A673 (cell line): ENCODE measurements at regions not wholly inside any gene's neighbourhood (a gene's known extent, or its start where the extent isn't known, plus 50 kb on each side); places are given as distances from the start of the nearest gene placed in this dataset.

Source experiments
- EZH2 ChIP-seq: fragments of 200-600 bp; sonication (generic); IDR thresholded peaks from 2 replicates; pipeline ENCODE4 v1.6.1; 2017; ENCODE audit warnings: borderline replicate concordance, low read depth, mild to moderate bottlenecking, mixed read lengths, antibody characterized with exemption, low read length; ENCODE audit not compliant: poor library complexity, severe bottlenecking
- TF ChIP-seq, protein P1 (sequence below): fragments of 300-800, 200-600 bp; sonication (generic); conservative IDR thresholded peaks from 2 replicates; pipeline ENCODE4 v1.5.1; 2017; ENCODE audit warnings: low read depth, mild to moderate bottlenecking, antibody characterized with exemption, low read length, moderate library complexity, mixed read lengths

DNA sequence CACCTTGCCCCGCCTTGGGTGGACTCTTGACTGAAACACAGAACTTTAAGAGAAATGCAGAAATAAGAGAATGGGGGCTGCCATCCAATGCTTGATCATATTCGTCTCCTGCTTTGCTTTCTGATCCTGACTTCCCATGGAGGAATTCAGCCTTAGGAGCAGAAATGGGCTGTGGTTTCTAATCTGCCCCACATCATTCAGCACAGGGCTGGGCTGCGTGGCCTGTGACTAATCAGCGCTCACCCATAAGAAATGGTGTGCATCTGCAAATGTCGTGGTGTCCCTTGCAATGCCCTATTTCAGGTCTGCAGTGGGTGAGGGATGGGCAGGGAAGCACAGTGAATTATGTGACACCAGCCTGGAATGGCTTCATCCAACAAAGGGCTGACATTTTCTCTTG is 60.7 kb upstream of the URI1 start:
- no peak for TF ChIP-seq EZH2
- TF ChIP-seq, protein P1, sequence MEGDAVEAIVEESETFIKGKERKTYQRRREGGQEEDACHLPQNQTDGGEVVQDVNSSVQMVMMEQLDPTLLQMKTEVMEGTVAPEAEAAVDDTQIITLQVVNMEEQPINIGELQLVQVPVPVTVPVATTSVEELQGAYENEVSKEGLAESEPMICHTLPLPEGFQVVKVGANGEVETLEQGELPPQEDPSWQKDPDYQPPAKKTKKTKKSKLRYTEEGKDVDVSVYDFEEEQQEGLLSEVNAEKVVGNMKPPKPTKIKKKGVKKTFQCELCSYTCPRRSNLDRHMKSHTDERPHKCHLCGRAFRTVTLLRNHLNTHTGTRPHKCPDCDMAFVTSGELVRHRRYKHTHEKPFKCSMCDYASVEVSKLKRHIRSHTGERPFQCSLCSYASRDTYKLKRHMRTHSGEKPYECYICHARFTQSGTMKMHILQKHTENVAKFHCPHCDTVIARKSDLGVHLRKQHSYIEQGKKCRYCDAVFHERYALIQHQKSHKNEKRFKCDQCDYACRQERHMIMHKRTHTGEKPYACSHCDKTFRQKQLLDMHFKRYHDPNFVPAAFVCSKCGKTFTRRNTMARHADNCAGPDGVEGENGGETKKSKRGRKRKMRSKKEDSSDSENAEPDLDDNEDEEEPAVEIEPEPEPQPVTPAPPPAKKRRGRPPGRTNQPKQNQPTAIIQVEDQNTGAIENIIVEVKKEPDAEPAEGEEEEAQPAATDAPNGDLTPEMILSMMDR, result no peak
